ENCODE measurements at regions not wholly inside any gene's neighbourhood (a gene's known extent, or its start where the extent isn't known, plus 50 kb on each side); places are given as distances from the start of the nearest gene placed in this dataset.

GRCh38 chr6:87822011-87822410 lies 120.0 kb upstream of the AKIRIN2 start (continued):
- TF ChIP-seq ZNF574 (CRISPR knock-in tag; IDR thresholded peaks at IDR 0.05): no peak
- no peak for TF ChIP-seq THAP9 (CRISPR knock-in tag; IDR thresholded peaks at IDR 0.05; ENCODE audit: borderline replicate concordance)
- TF ChIP-seq ZNF75D (CRISPR knock-in tag; IDR thresholded peaks at IDR 0.05; ENCODE audit: borderline replicate concordance): no peak
- TF ChIP-seq SMAD1 (CRISPR knock-in tag; IDR thresholded peaks at IDR 0.05; ENCODE audit: borderline replicate concordance, low read depth): no peak
- no peak for TF ChIP-seq ZNF318 (CRISPR knock-in tag; IDR thresholded peaks at IDR 0.05)
- no peak for TF ChIP-seq FOXA1 (IDR thresholded peaks at IDR 0.05)
- TF ChIP-seq FOXA1 (CRISPR knock-in tag; IDR thresholded peaks at IDR 0.05): peak; percentile 62
- TF ChIP-seq ZNF576 (CRISPR knock-in tag; IDR thresholded peaks at IDR 0.05): no peak
- peak; percentile 36; the same call in 1 of the 2 replicates for TF ChIP-seq POGZ (CRISPR knock-in tag; IDR thresholded peaks at IDR 0.05)
- TF ChIP-seq KLF6 (CRISPR knock-in tag; IDR thresholded peaks at IDR 0.05): no peak
- TF ChIP-seq MYNN (CRISPR knock-in tag; IDR thresholded peaks at IDR 0.05; ENCODE audit: low read depth): no peak
- TF ChIP-seq KLF9 (CRISPR knock-in tag; IDR thresholded peaks at IDR 0.05; ENCODE audit: low read depth): no peak
